ENCODE measurements at regions not wholly inside any gene's neighbourhood (a gene's known extent, or its start where the extent isn't known, plus 50 kb on each side); places are given as distances from the start of the nearest gene placed in this dataset.

- TF ChIP-seq CTCF (IDR thresholded peaks at IDR 0.05; ENCODE audit: borderline replicate concordance, extremely low read depth, low read length, poor library complexity, severe bottlenecking) = no peak
- TF ChIP-seq EZH2 (IDR thresholded peaks at IDR 0.05; ENCODE audit: borderline replicate concordance, low read depth, low read length, severe bottlenecking) = no peak
These were observed 231.5 kb upstream of the GLI3 start for GRCh38 chr7:42468471-42468870.

Data from DND-41 (cell line).